Ishikawa (cell line): ENCODE measurements at regions not wholly inside any gene's neighbourhood (a gene's known extent, or its start where the extent isn't known, plus 50 kb on each side); places are given as distances from the start of the nearest gene placed in this dataset.

Experiments used
- CEBPB ChIP-seq: IDR thresholded peaks from 2 replicates; pipeline ENCODE4 v1.6.1; 2012
- CREB1 ChIP-seq: IDR thresholded peaks from 2 replicates; pipeline ENCODE4 v1.6.1; 2012; ENCODE audit warnings: low read depth
- EGR1 ChIP-seq: IDR thresholded peaks from 2 replicates; pipeline ENCODE4 v1.6.1; 2012
- EP300 ChIP-seq: IDR thresholded peaks from 2 replicates; pipeline ENCODE4 v1.6.1; 2012; ENCODE audit warnings: borderline replicate concordance
- RAD21 ChIP-seq: IDR thresholded peaks from 2 replicates; pipeline ENCODE4 v1.6.1; 2012; ENCODE audit warnings: low read depth
- TAF1 ChIP-seq: IDR thresholded peaks from 2 replicates; pipeline ENCODE4 v1.6.1; 2012; ENCODE audit warnings: low read depth, mild to moderate bottlenecking
- TCF12 ChIP-seq: IDR thresholded peaks from 2 replicates; pipeline ENCODE4 v1.6.1; 2012; ENCODE audit warnings: low read depth
- TEAD4 ChIP-seq: IDR thresholded peaks from 2 replicates; pipeline ENCODE4 v1.6.1; 2012
- YY1 ChIP-seq: IDR thresholded peaks from 2 replicates; pipeline ENCODE4 v1.6.1; 2012; ENCODE audit warnings: low read depth
- TF ChIP-seq, protein P1 (sequence below): IDR thresholded peaks from 2 replicates; pipeline ENCODE4 v1.6.1; 2012
- TF ChIP-seq, protein P2 (sequence below): IDR thresholded peaks from 2 replicates; pipeline ENCODE4 v1.6.1; 2012; ENCODE audit warnings: low read depth, mild to moderate bottlenecking

DNA sequence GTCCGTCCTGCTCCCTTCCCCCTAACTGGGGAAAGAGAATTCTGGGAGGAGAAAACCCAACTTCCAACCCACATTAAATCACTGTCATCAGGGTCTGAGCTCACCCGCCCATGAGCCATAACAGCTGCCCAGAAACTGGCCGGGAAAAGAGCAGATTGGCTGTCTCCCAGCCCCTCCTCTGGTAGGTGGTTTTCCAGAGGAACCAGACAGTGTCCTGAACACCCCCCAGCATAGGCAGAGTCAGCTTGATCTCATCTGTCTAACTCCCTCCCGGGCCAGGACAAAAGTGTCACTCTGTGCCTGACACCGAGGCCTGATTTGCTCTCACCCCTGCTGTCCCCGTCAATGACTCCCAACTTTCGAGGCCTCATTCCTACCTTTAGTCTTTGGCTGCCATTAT lies 197.0 kb downstream of the AXIN2 start:
- TF ChIP-seq RAD21 (no peak), CEBPB (no peak), TAF1 (no peak), TCF12 (no peak), YY1 (no peak), EP300 (no peak), EGR1 (no peak), CREB1 (no peak), TEAD4 (no peak)
- TF ChIP-seq, protein P1, sequence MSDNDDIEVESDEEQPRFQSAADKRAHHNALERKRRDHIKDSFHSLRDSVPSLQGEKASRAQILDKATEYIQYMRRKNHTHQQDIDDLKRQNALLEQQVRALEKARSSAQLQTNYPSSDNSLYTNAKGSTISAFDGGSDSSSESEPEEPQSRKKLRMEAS = no peak
- TF ChIP-seq, protein P2, sequence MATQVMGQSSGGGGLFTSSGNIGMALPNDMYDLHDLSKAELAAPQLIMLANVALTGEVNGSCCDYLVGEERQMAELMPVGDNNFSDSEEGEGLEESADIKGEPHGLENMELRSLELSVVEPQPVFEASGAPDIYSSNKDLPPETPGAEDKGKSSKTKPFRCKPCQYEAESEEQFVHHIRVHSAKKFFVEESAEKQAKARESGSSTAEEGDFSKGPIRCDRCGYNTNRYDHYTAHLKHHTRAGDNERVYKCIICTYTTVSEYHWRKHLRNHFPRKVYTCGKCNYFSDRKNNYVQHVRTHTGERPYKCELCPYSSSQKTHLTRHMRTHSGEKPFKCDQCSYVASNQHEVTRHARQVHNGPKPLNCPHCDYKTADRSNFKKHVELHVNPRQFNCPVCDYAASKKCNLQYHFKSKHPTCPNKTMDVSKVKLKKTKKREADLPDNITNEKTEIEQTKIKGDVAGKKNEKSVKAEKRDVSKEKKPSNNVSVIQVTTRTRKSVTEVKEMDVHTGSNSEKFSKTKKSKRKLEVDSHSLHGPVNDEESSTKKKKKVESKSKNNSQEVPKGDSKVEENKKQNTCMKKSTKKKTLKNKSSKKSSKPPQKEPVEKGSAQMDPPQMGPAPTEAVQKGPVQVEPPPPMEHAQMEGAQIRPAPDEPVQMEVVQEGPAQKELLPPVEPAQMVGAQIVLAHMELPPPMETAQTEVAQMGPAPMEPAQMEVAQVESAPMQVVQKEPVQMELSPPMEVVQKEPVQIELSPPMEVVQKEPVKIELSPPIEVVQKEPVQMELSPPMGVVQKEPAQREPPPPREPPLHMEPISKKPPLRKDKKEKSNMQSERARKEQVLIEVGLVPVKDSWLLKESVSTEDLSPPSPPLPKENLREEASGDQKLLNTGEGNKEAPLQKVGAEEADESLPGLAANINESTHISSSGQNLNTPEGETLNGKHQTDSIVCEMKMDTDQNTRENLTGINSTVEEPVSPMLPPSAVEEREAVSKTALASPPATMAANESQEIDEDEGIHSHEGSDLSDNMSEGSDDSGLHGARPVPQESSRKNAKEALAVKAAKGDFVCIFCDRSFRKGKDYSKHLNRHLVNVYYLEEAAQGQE = no peak
